Caco-2 (cell line): ENCODE measurements at regions not wholly inside any gene's neighbourhood (a gene's known extent, or its start where the extent isn't known, plus 50 kb on each side); places are given as distances from the start of the nearest gene placed in this dataset.

Experiments
- BruUV-seq: library from RNA; stranded (reverse); fragments of 400-500 nt; replicated peaks from 2 replicates; lab custom pipeline; 2021; lab: Mats Ljungman, UMichigan
- CTCF ChIA-PET: fragments of 300-600 bp; sonication (Branson Sonifier 250); formaldehyde crosslinking; loops from one replicate; lab custom pipeline; 2022; ENCODE audit warnings: antibody characterized with exemption; lab: Charles Lee
- POLR2A ChIA-PET: fragments of 300-600 bp; sonication (Branson Sonifier 250); formaldehyde crosslinking; loops from one replicate; lab custom pipeline; 2022; ENCODE audit warnings: antibody characterized with exemption; lab: Charles Lee
- DNase-seq, 2 experiments: peaks; one replicate each; pipeline versions ENCODE4 v3.0.0 to v3.0.0-alpha.2; 2020 to 2022
- H3K27me3 ChIP-seq: replicated peaks from 2 replicates; pipeline ENCODE4 v1.6.0; 2011; ENCODE audit warnings: low read length; ENCODE audit not compliant: control insufficient read depth, insufficient read depth
- H3K36me3 ChIP-seq: 2 replicates; pipeline ENCODE4 v1.5.1; 2011; ENCODE audit warnings: low read length; ENCODE audit not compliant: control insufficient read depth, insufficient read depth
- H3K4me1 ChIP-seq: fragments of 250-450 bp; sonication (Bioruptor Pico); 2 replicates; pipeline ENCODE4 v1.5.1; 2020; ENCODE audit warnings: mild to moderate bottlenecking
- H3K4me3 ChIP-seq: 2 replicates; pipeline ENCODE4 v1.5.1; 2011; ENCODE audit warnings: low read depth, mild to moderate bottlenecking, control low read depth, low read length
- H3K9me3 ChIP-seq: fragments of 250-450 bp; sonication (Bioruptor Pico); 2 replicates; pipeline ENCODE4 v1.5.1; 2020; ENCODE audit warnings: mild to moderate bottlenecking, moderate library complexity
- H3K27ac Mint-ChIP-seq: one replicate; pipeline ENCODE4 v1.8.0; 2022; ENCODE audit warnings: mixed read lengths; ENCODE audit not compliant: unreplicated experiment
- H3K27me3 Mint-ChIP-seq: one replicate; pipeline ENCODE4 v1.8.0; 2022; ENCODE audit warnings: mixed read lengths; ENCODE audit not compliant: insufficient read depth, unreplicated experiment
- H3K36me3 Mint-ChIP-seq: one replicate; pipeline ENCODE4 v1.8.0; 2022; ENCODE audit warnings: mild to moderate bottlenecking, mixed read lengths; ENCODE audit not compliant: insufficient read depth, unreplicated experiment
- H3K4me1 Mint-ChIP-seq: one replicate; pipeline ENCODE4 v1.8.0; 2022; ENCODE audit warnings: low read depth, mixed read lengths; ENCODE audit not compliant: unreplicated experiment
- H3K4me3 Mint-ChIP-seq: one replicate; pipeline ENCODE4 v1.8.0; 2022; ENCODE audit warnings: mild to moderate bottlenecking, moderate library complexity, mixed read lengths; ENCODE audit not compliant: unreplicated experiment
- H3K9me3 Mint-ChIP-seq: one replicate; pipeline ENCODE4 v1.8.0; 2022; ENCODE audit warnings: mixed read lengths; ENCODE audit not compliant: unreplicated experiment
- intact Hi-C: fragments of 100-400 bp; cut with micrococcal nuclease; formaldehyde crosslinking; loops from one replicate; pipeline ENCODE4 v1.10.0; 2022; ENCODE audit not compliant: unreplicated experiment
- TF ChIP-seq, protein P1 (sequence below), 2 experiments: fragments of 200-600 bp in 1 of 2; IDR thresholded peaks; 1 replicate in 1 of 2; 2 replicates in 1 of 2; pipeline versions ENCODE4 v1.5.1 to v1.8.0; 2011 to 2022; ENCODE audit warnings: antibody characterized with exemption in 1 of 2, control low read depth in 1 of 2, inconsistent platforms in 1 of 2, low read depth in 1 of 2, low read length in 1 of 2, mild to moderate bottlenecking in 1 of 2, moderate library complexity in 1 of 2; ENCODE audit not compliant: insufficient read depth in 1 of 2, severe bottlenecking in 1 of 2, unreplicated experiment in 1 of 2

DNA sequence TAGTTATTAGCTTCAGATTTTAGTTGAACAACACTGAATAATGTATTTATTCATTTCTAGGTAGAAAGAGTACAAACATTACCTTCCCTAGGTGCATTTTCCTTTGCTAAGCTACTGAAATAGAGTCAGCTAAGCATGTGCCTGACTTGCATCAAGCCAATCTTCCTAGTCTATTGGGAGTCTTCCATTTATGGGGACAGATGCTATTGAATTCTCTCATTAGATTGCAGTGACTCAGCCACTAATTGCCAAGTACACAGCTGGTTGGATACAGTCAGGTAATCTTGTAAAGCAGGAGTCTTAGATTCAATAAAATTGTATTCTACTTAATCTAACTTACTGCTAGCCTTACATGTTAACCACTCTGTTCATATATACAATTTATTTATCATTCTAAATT, 55.2 kb upstream of the RPS13 start:
- Histone ChIP-seq H3K27me3 (no peaks in the 10 kb centered on the region), H3K36me3 (peaks cover 2% of the 10 kb centered on the region; the same call in 1 of the 2 replicates), H3K9me3 (no peaks in the 10 kb centered on the region), H3K4me1 (no peaks in the 10 kb centered on the region), H3K4me3 (no peak overlapping the region)
- H3K4me3 Mint-ChIP-seq, result no peak overlapping the region
- TF ChIP-seq, protein P1, sequence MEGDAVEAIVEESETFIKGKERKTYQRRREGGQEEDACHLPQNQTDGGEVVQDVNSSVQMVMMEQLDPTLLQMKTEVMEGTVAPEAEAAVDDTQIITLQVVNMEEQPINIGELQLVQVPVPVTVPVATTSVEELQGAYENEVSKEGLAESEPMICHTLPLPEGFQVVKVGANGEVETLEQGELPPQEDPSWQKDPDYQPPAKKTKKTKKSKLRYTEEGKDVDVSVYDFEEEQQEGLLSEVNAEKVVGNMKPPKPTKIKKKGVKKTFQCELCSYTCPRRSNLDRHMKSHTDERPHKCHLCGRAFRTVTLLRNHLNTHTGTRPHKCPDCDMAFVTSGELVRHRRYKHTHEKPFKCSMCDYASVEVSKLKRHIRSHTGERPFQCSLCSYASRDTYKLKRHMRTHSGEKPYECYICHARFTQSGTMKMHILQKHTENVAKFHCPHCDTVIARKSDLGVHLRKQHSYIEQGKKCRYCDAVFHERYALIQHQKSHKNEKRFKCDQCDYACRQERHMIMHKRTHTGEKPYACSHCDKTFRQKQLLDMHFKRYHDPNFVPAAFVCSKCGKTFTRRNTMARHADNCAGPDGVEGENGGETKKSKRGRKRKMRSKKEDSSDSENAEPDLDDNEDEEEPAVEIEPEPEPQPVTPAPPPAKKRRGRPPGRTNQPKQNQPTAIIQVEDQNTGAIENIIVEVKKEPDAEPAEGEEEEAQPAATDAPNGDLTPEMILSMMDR (IDR thresholded peaks at IDR 0.05; ENCODE audit: insufficient read depth in 1 of 2, low read depth in 1 of 2, low read length in 1 of 2, severe bottlenecking in 1 of 2, unreplicated experiment in 1 of 2), result no peak
- ChIA-PET CTCF (no interaction called here), POLR2A (no interaction called here)
- H3K27me3 Mint-ChIP-seq, result no peaks in the 10 kb centered on the region
- H3K9me3 Mint-ChIP-seq, result no peaks in the 10 kb centered on the region
- peaks cover 83% of the 10 kb centered on the region for H3K36me3 Mint-ChIP-seq
- intact Hi-C loops, result no loop called here
- no TSS peak for BruUV-seq
- H3K4me1 Mint-ChIP-seq, result no peaks in the 10 kb centered on the region
- no peak for DNase-seq
- H3K27ac Mint-ChIP-seq, result peak overlapping the region; percentile 56

DNA sequence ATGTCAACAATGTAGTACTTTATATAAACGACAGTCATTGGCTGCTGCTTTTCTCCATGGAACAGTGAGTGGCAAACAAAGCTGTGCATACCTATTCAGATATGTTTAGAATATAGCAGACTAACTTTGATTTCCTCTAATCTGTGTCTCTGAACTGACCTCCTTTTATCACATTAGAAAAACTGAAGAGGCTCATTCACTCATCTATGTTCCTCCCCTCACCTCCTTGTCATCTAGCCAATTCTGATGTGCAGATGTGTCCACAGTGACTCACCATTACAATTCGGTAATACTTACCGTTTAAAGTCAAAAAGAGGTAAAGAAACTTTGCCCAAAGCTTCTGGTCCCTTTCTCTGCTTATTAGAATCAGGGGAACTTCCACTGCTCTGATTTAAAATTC, 51.5 kb upstream of the RPS13 start:
- Histone ChIP-seq H3K27me3 (no peaks in the 10 kb centered on the region), H3K36me3 (no peaks in the 10 kb centered on the region), H3K4me1 (no peaks in the 10 kb centered on the region), H3K9me3 (no peaks in the 10 kb centered on the region), H3K4me3 (no peak overlapping the region)
- CTCF ChIA-PET, result no interaction called here
- POLR2A ChIA-PET, result no interaction called here
- Mint-ChIP-seq H3K4me3 (no peak overlapping the region), H3K36me3 (peaks cover 74% of the 10 kb centered on the region), H3K27ac (no peak overlapping the region), H3K9me3 (no peaks in the 10 kb centered on the region), H3K27me3 (no peaks in the 10 kb centered on the region), H3K4me1 (no peaks in the 10 kb centered on the region)
- TF ChIP-seq, protein P1 (IDR thresholded peaks at IDR 0.05; ENCODE audit: insufficient read depth in 1 of 2, low read depth in 1 of 2, low read length in 1 of 2, severe bottlenecking in 1 of 2, unreplicated experiment in 1 of 2), result no peak
- no peak for DNase-seq
- BruUV-seq, result no TSS peak
- intact Hi-C loops, result no loop called here
